ENCODE measurements at regions not wholly inside any gene's neighbourhood (a gene's known extent, or its start where the extent isn't known, plus 50 kb on each side); places are given as distances from the start of the nearest gene placed in this dataset.

DNA sequence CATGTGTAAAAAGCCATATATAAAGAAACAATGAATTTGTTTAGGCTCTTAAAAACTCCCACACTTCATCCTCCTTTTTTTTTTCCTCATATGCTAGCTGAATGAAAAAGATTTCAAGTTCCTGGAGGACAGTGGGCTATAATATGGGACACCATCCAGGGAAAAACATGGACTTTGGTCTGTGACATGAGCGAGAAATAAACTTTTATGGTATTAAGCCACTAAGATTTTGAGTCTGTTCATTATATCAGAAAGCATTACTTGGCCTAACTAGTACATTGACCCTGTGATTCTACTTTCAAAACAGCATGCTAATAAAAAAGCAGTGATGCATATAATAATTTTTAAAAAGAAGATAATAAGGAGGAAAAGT, 392.3 kb upstream of the CAMK1G start:
- TF ChIP-seq, protein P1, sequence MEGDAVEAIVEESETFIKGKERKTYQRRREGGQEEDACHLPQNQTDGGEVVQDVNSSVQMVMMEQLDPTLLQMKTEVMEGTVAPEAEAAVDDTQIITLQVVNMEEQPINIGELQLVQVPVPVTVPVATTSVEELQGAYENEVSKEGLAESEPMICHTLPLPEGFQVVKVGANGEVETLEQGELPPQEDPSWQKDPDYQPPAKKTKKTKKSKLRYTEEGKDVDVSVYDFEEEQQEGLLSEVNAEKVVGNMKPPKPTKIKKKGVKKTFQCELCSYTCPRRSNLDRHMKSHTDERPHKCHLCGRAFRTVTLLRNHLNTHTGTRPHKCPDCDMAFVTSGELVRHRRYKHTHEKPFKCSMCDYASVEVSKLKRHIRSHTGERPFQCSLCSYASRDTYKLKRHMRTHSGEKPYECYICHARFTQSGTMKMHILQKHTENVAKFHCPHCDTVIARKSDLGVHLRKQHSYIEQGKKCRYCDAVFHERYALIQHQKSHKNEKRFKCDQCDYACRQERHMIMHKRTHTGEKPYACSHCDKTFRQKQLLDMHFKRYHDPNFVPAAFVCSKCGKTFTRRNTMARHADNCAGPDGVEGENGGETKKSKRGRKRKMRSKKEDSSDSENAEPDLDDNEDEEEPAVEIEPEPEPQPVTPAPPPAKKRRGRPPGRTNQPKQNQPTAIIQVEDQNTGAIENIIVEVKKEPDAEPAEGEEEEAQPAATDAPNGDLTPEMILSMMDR (IDR thresholded peaks at IDR 0.05), result no peak
- TF ChIP-seq ZFX (IDR thresholded peaks at IDR 0.05; ENCODE audit: borderline replicate concordance), result no peak
